HCT116 (cell line): ENCODE measurements at regions not wholly inside any gene's neighbourhood (a gene's known extent, or its start where the extent isn't known, plus 50 kb on each side); places are given as distances from the start of the nearest gene placed in this dataset.
"Not testable (repeated sequence)": the region's sequence is repeated elsewhere in the genome, so short reads cannot be mapped to it uniquely, and the experiment has no call there.

Experiments used
- ATAC-seq: fragments of 200-7000 bp; cut with Tn5 transposase; 2 replicates; pipeline ENCODE4 v1.9.1; 2020; ENCODE audit warnings: mild to moderate bottlenecking, moderate library complexity
- BruUV-seq: library from RNA; stranded (reverse); fragments of 400-500 nt; replicated peaks from 2 replicates; lab custom pipeline; 2021; lab: Mats Ljungman, UMichigan
- CTCF ChIA-PET: fragments of 300-600 bp; sonication (Branson Sonifier 250); formaldehyde crosslinking; loops from one replicate; lab custom pipeline; 2021; ENCODE audit warnings: antibody characterized with exemption; lab: Charles Lee
- POLR2A ChIA-PET: fragments of 300-600, 350-600 bp; sonication (Branson Sonifier 250); formaldehyde crosslinking; loops from one replicate; lab custom pipeline; 2021; ENCODE audit warnings: antibody characterized with exemption; lab: Charles Lee
- RAD21 ChIA-PET, 2 experiments: fragments of 300-600 bp; sonication (Branson Sonifier 250); formaldehyde crosslinking; loops; one replicate each; lab custom pipeline; 2023; ENCODE audit warnings: low total read pairs in 2 of 2; ENCODE audit not compliant: uncharacterized antibody in 2 of 2, unreplicated experiment in 2 of 2, low non-redundant PET in 1 of 2; lab: Charles Lee
- DNase-seq: peaks from one replicate; pipeline ENCODE4 v3.0.0-alpha.2; 2010; ENCODE audit warnings: low read depth, low spot score
- H2AFZ ChIP-seq: fragments of 200-600 bp; shearing (Covaris generic), sonication (generic); 2 replicates; pipeline ENCODE4 v1.6.1; 2017; ENCODE audit warnings: low read depth, mixed run types, mixed read lengths, antibody characterized with exemption, low read length; ENCODE audit not compliant: poor library complexity, severe bottlenecking
- H3K27ac ChIP-seq: 2 replicates; pipeline ENCODE4 v1.5.1; 2012; ENCODE audit warnings: low read depth, low read length
- H3K27me3 ChIP-seq: fragments of 200-600 bp; sonication (generic); 2 replicates; pipeline ENCODE4 v1.6.1; 2016; ENCODE audit warnings: mixed run types, low read length, mixed read lengths; ENCODE audit not compliant: insufficient read depth
- H3K36me3 ChIP-seq, 2 experiments: fragments of 200-500 bp in 1 of 2; fragments of 200-600 bp in 1 of 2; sonication (Bioruptor generic) in 1 of 2; sonication (generic) in 1 of 2; 2 replicates each; pipeline versions ENCODE4 v1.5.1 to v1.6.1; 2014 to 2016; ENCODE audit warnings: low read length in 2 of 2, inconsistent platforms in 1 of 2, mixed read lengths in 1 of 2, mixed run types in 1 of 2; ENCODE audit not compliant: insufficient read depth in 2 of 2, control insufficient read depth in 1 of 2
- H3K4me1 ChIP-seq, 2 experiments: fragments of 200-600 bp in 1 of 2; sonication (generic) in 1 of 2; 2 replicates each; pipeline versions ENCODE4 v1.5.1 to v1.6.1; 2012 to 2017; ENCODE audit warnings: low read length in 2 of 2, inconsistent platforms in 1 of 2, mild to moderate bottlenecking in 1 of 2, mixed read lengths in 1 of 2, mixed run types in 1 of 2, moderate library complexity in 1 of 2; ENCODE audit not compliant: insufficient read depth in 2 of 2, control insufficient read depth in 1 of 2
- H3K4me2 ChIP-seq: fragments of 200-600 bp; sonication (generic); 2 replicates; pipeline ENCODE4 v1.6.1; 2017; ENCODE audit warnings: mixed run types, low read length, mixed read lengths
- H3K4me3 ChIP-seq, 2 experiments: fragments of 200-600 bp in 1 of 2; sonication (generic) in 1 of 2; replicated peaks in 1 of 2; 2 replicates each; pipeline ENCODE4 v1.5.1; 2011 to 2016; ENCODE audit warnings: low read length in 2 of 2, control low read depth in 1 of 2, low read depth in 1 of 2, mild to moderate bottlenecking in 1 of 2, mixed read lengths in 1 of 2, mixed run types in 1 of 2
- H3K79me2 ChIP-seq: fragments of 200-600 bp; sonication (generic); 2 replicates; pipeline ENCODE4 v1.6.1; 2017; ENCODE audit warnings: mild to moderate bottlenecking, mixed run types, low read length, moderate library complexity, mixed read lengths; ENCODE audit not compliant: insufficient read depth
- H3K9ac ChIP-seq: fragments of 200-600 bp; sonication (generic); 2 replicates; pipeline ENCODE4 v1.6.1; 2016; ENCODE audit warnings: low read length, mixed read lengths
- H3K9me2 ChIP-seq: fragments of 200-600 bp; sonication (generic), shearing (Covaris generic); 2 replicates; pipeline ENCODE4 v1.6.1; 2017; ENCODE audit warnings: mixed run types, mild to moderate bottlenecking, moderate library complexity; ENCODE audit not compliant: insufficient read depth
- H3K9me3 ChIP-seq, 2 experiments: fragments of 200-500 bp in 1 of 2; fragments of 200-600 bp in 1 of 2; sonication (Bioruptor generic) in 1 of 2; sonication (generic) in 1 of 2; 2 replicates each; pipeline ENCODE4 v1.6.1; 2014 to 2017; ENCODE audit warnings: low read length in 2 of 2, mixed read lengths in 2 of 2, inconsistent platforms in 1 of 2, low read depth in 1 of 2, mild to moderate bottlenecking in 1 of 2, mixed run types in 1 of 2, moderate library complexity in 1 of 2; ENCODE audit not compliant: control insufficient read depth in 1 of 2, insufficient read depth in 1 of 2
- H4K20me1 ChIP-seq: fragments of 200-600 bp; sonication (generic), shearing (Covaris generic); 2 replicates; pipeline ENCODE4 v1.6.1; 2017; ENCODE audit warnings: mixed run types, mild to moderate bottlenecking, moderate library complexity; ENCODE audit not compliant: insufficient read depth
- ATF3 ChIP-seq: IDR thresholded peaks from 2 replicates; pipeline ENCODE4 v1.6.1; 2012
- CBX3 ChIP-seq: IDR thresholded peaks from 2 replicates; pipeline ENCODE4 v1.6.1; 2012; ENCODE audit warnings: low read depth
- EGR1 ChIP-seq: IDR thresholded peaks from 2 replicates; pipeline ENCODE4 v1.6.1; 2012; ENCODE audit warnings: low read depth
- ELF1 ChIP-seq: IDR thresholded peaks from 2 replicates; pipeline ENCODE4 v1.6.1; 2012; ENCODE audit warnings: low read depth, borderline replicate concordance
- FOSL1 ChIP-seq: IDR thresholded peaks from 2 replicates; pipeline ENCODE4 v1.6.1; 2012; ENCODE audit warnings: low read depth
- JUND ChIP-seq: IDR thresholded peaks from 2 replicates; pipeline ENCODE4 v1.6.1; 2012
- MAX ChIP-seq: IDR thresholded peaks from 2 replicates; pipeline ENCODE4 v1.6.1; 2012
- POLR2AphosphoS5 ChIP-seq: IDR thresholded peaks from 2 replicates; pipeline ENCODE4 v1.6.1; 2011; ENCODE audit warnings: mild to moderate bottlenecking, low read depth, low read length, moderate library complexity
- RAD21 ChIP-seq: IDR thresholded peaks from 2 replicates; pipeline ENCODE4 v1.6.1; 2012; ENCODE audit warnings: low read depth, mild to moderate bottlenecking
- YY1 ChIP-seq: IDR thresholded peaks from 2 replicates; pipeline ENCODE4 v1.6.1; 2011; ENCODE audit warnings: low read length, low read depth, moderate library complexity, mild to moderate bottlenecking; ENCODE audit not compliant: insufficient replicate concordance; ENCODE audit errors: extremely low read depth
- ZNF274 ChIP-seq: fragments of 200-500 bp; sonication (Bioruptor generic); IDR thresholded peaks from 2 replicates; pipeline ENCODE4 v1.6.1; 2014; ENCODE audit warnings: mild to moderate bottlenecking, low read depth, low read length, inconsistent platforms
- intact Hi-C: fragments of 100-400 bp; cut with micrococcal nuclease; formaldehyde crosslinking; loops from 2 replicates; pipeline ENCODE4 v1.10.0; 2022
- TF ChIP-seq, protein P1 (sequence below), 3 experiments: fragments of 200-600 bp in 1 of 3; sonication (generic) in 1 of 3; IDR thresholded peaks in 2 of 3; conservative IDR thresholded peaks in 1 of 3; 2 replicates each; pipeline ENCODE4 v1.5.1; 2012 to 2017; ENCODE audit warnings: low read depth in 2 of 3, low read length in 2 of 3, antibody characterized with exemption in 1 of 3, borderline replicate concordance in 1 of 3, control low read depth in 1 of 3, mild to moderate bottlenecking in 1 of 3, mixed read lengths in 1 of 3, mixed run types in 1 of 3, moderate library complexity in 1 of 3; ENCODE audit not compliant: insufficient read depth in 1 of 3

- TF ChIP-seq, protein P1, sequence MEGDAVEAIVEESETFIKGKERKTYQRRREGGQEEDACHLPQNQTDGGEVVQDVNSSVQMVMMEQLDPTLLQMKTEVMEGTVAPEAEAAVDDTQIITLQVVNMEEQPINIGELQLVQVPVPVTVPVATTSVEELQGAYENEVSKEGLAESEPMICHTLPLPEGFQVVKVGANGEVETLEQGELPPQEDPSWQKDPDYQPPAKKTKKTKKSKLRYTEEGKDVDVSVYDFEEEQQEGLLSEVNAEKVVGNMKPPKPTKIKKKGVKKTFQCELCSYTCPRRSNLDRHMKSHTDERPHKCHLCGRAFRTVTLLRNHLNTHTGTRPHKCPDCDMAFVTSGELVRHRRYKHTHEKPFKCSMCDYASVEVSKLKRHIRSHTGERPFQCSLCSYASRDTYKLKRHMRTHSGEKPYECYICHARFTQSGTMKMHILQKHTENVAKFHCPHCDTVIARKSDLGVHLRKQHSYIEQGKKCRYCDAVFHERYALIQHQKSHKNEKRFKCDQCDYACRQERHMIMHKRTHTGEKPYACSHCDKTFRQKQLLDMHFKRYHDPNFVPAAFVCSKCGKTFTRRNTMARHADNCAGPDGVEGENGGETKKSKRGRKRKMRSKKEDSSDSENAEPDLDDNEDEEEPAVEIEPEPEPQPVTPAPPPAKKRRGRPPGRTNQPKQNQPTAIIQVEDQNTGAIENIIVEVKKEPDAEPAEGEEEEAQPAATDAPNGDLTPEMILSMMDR (IDR thresholded peaks at IDR 0.05 in 2 of 3, conservative IDR thresholded peaks at IDR 0.05 in 1 of 3; ENCODE audit: borderline replicate concordance in 1 of 3, insufficient read depth in 1 of 3, low read depth in 2 of 3, low read length in 2 of 3), result no peak
These were observed 591.7 kb downstream of the ZEB2 start (continued) for GRCh38 chr2:143928184-143928583.

- DNase-seq, result no peak
- no peaks in the 10 kb centered on the region for H3K4me1 ChIP-seq
- no peak overlapping the region for H3K9ac ChIP-seq
- RAD21 ChIA-PET, result no interaction called here
- no peaks in the 10 kb centered on the region for H3K79me2 ChIP-seq
- no peaks in the 10 kb centered on the region for H3K27me3 ChIP-seq
- no peak overlapping the region for H3K4me3 ChIP-seq
- H4K20me1 ChIP-seq, result no peaks in the 10 kb centered on the region
- ATAC-seq, result no peak
- no peak overlapping the region for H3K27ac ChIP-seq
- no TSS peak for BruUV-seq
- intact Hi-C loops, result no loop called here
- CTCF ChIA-PET, result no interaction called here
- H3K4me2 ChIP-seq, result no peak overlapping the region
- POLR2A ChIA-PET, result no interaction called here
- no peaks in the 10 kb centered on the region for H3K36me3 ChIP-seq
- H3K9me3 ChIP-seq, result no peaks in the 10 kb centered on the region
- no peaks in the 10 kb centered on the region for H3K9me2 ChIP-seq
- no peak for TF ChIP-seq JUND
- no peak for TF ChIP-seq EGR1
- no peak for TF ChIP-seq RAD21
- TF ChIP-seq ATF3, result no peak
- no peak for TF ChIP-seq ELF1
- TF ChIP-seq MAX, result no peak
- no peak for TF ChIP-seq CBX3
- no peak for TF ChIP-seq POLR2AphosphoS5
- TF ChIP-seq FOSL1, result no peak
- TF ChIP-seq, protein P1 (IDR thresholded peaks at IDR 0.05 in 2 of 3, conservative IDR thresholded peaks at IDR 0.05 in 1 of 3; ENCODE audit: borderline replicate concordance in 1 of 3, insufficient read depth in 1 of 3, low read depth in 2 of 3, low read length in 2 of 3), result no peak
- no peak for TF ChIP-seq YY1
- no peak for TF ChIP-seq ZNF274
- no peak overlapping the region for H2AFZ ChIP-seq
These were observed 593.2 kb downstream of the ZEB2 start for GRCh38 chr2:143926736-143927135.

DNA sequence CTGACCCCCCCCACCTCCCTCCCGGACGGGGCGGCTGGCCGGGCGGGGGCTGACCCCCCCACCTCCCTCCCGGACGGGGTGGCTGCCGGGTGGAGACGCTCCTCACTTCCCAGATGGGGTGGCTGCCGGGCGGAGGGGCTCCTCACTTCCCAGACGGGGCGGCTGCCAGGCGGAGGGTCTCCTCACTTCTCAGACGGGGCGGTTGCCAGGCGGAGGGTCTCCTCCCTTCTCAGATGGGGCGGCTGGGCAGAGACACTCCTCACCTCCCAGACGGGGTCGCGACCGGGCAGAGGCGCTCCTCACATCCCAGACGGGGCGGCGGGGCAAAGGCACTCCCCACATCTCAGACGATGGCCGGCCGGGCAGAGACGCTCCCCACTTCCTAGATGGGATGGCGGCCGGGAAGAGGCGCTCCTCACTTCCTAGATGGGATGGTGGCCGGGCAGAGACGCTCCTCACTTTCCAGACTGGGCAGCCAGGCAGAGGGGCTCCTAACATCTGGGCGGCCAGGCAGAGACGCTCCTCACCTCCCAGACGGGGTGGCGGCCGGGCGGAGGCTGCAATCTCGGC lies 597.6 kb downstream of the ZEB2 start:
- H4K20me1 ChIP-seq, DNase-seq, ATAC-seq, H3K27me3 ChIP-seq, H3K9me3 ChIP-seq, H2AFZ ChIP-seq, H3K79me2 ChIP-seq, H3K27ac ChIP-seq, H3K4me1 ChIP-seq, POLR2A ChIA-PET, intact Hi-C loops, RAD21 ChIA-PET, H3K4me3 ChIP-seq, BruUV-seq, H3K36me3 ChIP-seq, H3K9me2 ChIP-seq, H3K9ac ChIP-seq, CTCF ChIA-PET, H3K4me2 ChIP-seq: not testable (repeated sequence)
